HG03342 (cell line): ENCODE measurements at regions not wholly inside any gene's neighbourhood (a gene's known extent, or its start where the extent isn't known, plus 50 kb on each side); places are given as distances from the start of the nearest gene placed in this dataset.
"Not testable (repeated sequence)": the region's sequence is repeated elsewhere in the genome, so short reads cannot be mapped to it uniquely, and the experiment has no call there.

Source experiments
- ATAC-seq: cut with Tn5 transposase; IDR thresholded peaks from one replicate; pipeline ENCODE4 v1.9.1; 2021; ENCODE audit warnings: mild to moderate bottlenecking, moderate library complexity; ENCODE audit not compliant: unreplicated experiment

DNA sequence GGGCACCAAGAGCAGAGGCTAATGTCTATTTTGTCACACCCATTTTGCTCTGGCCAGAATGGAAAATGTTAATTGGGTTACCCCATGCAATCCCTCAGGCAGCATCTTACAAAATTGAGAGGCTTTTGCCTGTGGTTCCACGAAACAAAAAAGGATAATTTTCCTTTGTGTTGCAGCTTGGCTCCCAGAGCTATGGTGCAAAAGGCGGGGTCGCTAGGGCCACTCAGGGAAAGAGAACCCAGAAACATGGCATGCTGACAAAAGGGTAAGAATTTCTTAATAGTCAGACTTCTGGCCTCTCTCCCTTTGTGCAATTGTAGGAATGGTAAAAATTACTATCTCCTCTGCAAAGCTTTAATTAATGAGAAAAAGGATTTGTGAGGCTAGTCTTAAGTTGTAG is 119.6 kb upstream of the BANK1 start:
- ATAC-seq: no peak

DNA sequence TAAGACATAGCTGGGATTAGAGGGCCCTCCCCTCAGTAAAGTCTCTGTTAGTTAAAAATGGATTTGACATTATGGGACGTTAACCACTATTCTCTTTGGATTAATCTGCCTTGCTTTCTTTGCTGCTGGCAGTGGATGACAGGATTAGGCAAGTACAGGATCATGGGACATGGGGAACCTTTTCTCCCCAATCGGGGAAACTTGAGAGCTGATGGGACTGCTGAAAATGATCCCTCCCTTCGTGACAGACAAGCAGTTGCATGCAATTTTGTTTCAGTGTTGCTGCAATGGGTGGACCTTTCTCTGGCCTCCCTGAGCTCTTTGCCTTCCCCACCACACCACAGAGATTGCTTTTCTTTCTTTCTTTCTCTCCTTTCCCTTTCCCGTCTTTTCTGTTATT is 120.2 kb upstream of the BANK1 start:
- no peak for ATAC-seq

DNA sequence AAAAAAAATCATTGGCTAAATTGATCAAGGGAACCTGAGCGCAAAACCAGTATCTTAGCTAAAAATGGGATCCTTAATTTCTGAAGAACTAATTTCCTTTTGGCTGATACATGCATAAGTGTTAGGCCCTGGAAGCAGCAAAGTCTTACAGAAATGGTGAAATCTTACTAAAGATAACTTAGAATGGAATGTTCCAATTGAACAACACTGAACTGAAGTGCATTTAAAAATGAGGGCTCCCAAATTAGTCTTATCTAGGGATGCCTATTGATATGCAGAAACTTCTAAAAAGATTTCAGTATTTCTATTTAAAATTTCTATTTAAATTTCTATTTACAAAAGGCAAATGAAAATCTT is 120.7 kb upstream of the BANK1 start:
- no peak for ATAC-seq

DNA sequence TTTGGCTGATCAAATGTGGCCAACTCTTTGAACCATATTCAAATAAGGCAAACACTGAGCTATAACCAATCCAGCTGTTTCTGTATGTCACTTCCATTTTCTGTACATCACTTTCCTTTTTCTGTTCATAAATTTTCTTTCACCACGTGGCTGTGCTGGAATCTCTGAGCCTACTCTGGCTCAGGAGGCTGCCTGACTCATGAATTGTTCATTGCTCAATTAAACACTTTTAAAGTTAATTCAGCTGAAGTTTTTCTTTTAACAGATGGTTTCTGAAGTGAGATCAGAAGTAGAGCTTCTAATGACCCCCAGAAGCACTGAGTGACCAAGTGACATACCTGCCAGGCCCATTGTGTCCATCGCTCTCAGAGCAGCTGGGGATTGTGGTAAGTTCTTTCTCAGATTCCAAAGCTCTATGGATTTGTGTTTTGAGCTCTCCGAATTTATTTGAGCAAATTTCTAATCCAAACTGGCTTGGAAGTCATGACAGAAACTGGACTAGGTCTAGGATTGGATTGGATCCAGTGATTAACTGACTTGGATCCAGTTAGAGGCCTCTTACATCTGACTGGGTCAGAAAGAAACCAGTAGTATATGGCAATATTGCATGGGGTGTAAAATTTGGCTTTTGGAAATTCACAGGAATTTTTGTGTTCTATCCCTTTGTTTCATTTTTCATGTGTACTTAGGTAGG is 121.2 kb upstream of the BANK1 start:
- ATAC-seq: no peak

DNA sequence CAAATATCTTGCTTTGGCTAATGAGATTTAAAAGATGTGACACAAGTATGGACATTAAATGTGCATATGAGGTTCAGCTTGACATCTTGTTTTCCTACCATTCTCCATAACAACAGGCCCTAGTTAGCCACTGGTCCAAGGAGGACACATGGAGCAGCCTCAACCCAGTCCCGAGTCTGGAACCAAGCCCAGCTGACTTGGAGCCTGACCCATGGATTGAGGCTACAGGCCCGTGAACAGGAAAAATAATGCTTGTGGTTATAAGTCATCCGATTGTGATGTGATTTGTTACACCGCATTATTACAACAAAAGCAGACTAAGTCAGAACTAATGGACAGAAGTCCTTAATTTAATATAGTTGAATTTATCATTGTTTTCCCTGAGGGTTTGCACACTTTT is 123.2 kb upstream of the BANK1 start:
- ATAC-seq: no peak

DNA sequence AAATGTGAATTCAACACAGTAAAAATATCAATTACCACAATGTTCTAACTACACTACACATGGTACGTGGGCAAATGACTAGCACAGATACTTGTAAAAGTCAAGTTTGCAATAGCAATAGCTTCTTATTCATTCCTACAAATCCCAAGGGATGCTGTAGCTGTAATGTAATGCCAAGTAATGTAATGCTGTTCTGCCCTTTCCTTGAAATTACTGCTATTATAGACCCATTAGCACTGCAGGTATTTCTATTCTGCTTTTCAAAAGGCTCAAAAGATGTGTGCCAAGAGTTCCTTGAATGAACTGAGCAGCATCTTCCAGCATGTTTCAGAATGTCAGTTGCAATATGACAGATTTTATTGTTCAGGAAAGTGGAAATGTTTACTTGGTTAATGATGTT is 129.9 kb upstream of the BANK1 start:
- ATAC-seq: no peak

DNA sequence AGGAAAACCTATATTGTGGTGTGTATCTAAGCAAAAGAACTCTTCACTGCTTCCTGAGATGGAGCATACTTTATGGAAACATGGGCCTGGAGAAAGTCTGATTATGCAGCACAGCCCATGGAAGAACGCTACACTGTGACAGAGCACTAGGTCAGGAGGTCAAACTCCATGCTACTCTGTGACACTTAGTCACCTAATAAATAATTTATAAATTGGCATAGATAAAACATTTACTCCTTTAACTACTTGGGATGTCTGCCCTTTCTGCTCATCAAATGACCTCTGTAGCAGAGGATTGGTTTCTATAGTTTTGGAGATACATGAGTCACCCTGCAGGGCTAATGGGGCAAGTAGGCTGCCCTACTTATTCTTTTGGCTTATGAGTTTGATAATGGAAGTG is 134.7 kb upstream of the BANK1 start:
- no peak for ATAC-seq

DNA sequence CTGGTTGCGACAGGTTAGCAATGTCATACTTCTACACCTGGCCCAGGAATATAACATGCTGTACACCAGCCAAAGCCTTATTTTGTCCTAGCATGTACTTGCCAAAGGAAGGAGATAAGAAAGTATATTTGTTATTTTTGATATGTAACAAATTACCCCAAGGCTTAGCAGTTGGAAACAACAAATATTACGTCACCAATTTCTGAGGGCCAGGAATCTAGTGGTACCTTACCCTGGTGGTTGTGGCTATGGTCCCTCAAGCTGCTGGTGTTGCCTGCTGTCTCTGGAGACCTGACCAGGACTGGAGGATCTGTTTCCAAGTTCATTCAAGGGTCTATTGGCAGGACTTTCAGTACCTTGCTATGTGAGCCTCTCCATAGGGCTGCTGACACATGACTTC is 135.5 kb upstream of the BANK1 start:
- ATAC-seq: no peak

DNA sequence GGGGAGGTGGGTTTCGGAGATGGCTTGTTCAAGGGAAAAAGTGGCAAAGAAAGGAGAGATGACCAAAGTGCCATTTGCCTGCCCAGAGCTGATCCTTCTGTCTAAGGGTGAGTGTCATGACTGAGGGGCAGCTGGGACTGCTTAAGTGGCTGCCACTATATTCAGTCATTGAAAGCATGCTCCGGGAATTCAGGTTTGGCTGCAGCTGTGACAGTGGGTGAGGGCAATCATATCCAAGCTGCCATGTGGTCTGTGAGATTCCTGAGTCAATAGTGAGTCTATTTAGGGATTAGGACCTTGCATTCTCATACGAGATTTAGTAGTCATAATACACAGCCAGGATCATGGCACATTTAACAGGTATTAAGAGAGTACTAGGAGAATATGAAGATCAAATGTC is 138.8 kb upstream of the BANK1 start:
- ATAC-seq: no peak

DNA sequence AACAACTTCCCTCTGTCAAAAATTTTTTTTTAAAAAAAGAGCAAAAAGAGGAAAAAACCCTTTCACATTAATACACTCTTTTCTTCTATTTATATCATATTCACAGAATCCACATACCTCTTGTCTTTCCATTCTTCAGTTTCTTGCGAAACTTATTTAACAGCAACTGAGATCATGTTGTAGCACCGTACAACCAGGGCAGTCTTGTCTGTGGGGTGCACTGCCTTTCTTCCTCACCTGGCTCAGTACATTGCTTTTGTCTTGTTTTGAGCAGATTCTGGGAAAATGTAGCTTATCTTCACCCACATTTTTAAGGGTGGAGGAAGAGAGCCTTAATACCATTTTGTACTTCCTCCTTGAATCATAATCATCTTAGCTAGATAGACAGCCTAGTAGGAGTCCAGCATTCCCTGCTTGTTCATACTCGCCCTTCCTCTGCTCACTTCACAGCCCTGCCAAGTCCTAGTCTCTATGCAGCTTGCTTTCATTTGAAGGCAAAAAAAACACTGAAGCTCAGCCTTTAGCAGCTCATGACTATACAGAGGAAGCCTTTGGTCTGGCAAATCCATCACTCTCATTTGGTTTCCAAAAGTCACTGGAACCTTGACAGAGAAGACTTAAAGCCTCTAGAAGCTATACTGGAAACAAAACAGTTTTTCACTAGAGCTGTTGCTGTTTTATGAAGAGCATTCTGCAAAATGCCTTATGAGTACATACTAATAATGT is 140.6 kb upstream of the BANK1 start:
- no peak for ATAC-seq

DNA sequence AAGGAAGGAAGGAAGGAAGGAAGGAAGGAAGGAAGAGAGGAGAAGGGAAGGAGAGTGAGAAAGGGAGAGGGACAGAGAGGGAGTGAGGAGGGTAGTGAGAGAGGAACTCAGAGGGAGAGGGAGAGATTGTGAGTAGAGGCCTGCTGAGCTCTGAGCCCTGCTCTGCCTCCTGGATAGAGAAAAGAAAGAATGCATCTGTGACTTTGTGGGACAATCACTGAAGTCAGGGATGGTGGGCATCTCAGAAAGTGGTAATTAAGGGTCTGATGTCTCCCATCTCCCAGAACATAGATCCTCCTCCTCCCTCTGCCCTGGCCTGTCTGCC is 142.9 kb upstream of the BANK1 start:
- ATAC-seq: no peak

DNA sequence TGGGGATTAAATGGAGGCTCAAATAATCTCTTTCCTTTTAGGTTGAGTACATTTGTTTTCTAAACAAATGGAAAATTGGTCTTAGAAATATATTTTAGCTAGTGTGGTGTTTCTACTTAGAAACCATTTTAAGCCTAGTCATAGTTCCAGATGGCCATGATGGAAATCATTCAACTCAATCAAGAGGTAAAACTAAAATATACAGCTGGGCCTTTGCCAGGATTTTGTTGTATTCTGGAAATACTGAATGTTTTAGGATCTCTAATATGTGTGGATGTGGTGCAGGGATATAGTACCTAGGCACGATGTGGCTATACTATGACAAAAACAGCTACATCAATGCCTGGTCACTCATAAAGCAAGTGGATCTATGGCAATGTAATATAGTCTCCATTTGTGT is 146.0 kb upstream of the BANK1 start:
- ATAC-seq: no peak

DNA sequence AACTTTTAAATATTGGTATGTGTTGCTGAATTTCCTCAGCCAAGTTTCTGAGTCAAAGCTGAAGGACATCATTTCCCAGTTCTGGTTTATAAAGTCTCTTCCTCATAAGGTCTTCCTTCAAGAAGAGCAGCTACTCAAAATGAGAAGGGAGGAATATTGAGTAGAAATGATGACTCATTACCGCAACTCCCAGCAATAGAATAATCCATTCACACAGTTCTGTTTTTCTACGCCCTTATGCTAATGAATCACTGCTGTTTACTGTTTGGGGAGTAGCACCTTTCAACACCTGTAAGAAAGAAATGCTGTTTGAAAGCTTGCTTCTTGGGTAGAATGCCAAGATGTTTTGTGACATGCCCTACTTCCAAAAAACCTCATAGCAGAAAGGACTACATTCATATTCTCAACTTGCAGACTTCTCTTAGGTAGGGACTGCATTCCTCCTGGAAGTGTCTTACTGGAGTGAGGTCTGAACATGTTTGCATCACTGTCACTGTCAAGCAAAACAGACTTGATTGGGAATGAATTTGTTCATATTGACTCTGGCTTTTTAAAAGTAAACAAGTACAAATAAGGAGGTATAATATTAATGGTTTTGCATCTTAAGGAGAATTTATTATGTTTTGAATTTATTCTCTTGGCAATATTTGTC is 147.2 kb upstream of the BANK1 start:
- ATAC-seq: no peak

DNA sequence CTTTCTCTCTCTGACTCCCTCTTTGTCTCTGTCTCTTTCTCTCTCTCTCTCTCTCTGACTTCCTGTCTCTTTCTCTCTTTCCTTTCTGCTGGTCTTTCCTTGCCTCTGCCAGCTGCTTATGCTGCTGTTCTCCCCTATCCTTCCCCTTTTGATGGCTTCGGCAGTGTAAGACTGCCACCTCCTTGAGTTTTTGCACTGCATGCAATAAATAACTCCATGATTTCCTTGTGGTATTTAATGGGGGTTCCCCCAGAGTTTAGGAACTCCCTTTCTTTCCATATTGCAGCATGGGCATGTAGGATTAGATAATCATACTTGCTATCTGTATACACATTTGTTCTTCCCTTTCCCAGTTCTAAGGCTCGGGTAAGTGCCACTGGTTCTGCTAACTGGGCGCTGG is 157.8 kb upstream of the BANK1 start:
- not testable (repeated sequence) for ATAC-seq

DNA sequence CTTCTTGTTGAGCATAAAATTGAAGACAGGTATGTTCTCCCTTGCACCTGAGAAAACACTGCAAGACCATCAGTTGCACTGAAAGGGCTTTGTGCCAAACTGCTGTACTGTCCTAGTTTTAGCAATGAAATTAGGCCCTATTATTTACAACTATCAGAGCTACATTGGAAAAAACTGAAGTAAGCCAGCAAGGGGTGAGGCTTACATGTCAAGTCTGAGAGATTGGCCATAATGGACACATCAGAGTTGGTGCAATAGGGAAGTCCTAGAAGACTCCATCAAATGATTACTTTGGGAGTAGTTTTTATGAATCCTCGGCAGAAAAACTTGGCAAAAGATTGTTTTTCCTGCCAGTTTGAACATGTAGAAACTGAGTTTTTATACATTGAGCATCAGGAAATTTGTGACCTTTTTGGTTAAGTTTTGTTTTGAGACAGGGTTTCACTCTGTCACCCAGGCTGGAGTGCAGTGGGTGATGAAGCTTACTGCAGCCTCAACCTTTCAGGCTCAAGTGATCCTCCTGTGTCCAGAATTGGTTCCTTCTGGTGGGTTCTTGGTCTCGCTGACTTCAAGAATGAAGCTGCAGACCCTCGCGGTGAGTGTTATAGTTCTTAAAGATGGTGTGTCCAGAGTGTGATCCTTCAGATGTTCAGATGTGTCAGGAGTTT is 160.1 kb upstream of the BANK1 start:
- no peak for ATAC-seq

DNA sequence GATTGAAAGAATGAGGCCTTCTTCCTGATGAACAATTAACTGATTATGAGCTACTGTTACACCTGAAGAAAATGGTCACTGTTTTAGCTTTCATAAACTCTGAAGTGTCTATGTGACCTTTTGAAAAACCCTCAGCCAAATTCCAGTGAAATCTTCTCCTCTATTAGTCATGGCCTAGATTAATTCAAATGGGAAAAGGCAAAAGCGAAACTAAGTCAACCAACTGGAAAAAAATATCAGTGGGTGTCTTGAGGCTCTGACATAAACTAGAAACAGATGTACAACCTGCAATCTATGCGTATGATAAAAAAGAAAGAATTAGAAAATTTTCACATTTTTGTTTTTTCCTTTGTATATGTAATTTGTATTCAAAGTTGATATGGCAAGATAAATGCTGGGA is 169.4 kb upstream of the BANK1 start:
- ATAC-seq: no peak

DNA sequence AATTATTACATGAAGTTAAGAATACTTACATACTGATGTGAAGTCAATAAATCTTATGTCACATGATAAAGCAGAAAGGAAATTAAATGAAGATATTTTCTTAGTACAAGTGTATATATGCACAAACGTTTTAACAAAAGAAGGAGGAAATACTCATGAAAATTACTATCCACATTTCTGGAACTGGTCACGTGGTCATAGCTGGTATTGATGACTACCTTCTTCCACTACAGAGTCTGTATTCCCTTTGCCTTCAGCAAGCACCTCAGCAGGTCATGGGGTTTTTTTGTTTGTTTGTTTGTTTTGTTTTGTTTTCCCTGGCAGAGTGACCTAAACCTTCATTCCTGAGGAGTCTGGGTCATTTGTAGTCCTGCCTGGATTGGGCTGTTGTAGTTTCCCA is 174.9 kb upstream of the BANK1 start:
- ATAC-seq: no peak

DNA sequence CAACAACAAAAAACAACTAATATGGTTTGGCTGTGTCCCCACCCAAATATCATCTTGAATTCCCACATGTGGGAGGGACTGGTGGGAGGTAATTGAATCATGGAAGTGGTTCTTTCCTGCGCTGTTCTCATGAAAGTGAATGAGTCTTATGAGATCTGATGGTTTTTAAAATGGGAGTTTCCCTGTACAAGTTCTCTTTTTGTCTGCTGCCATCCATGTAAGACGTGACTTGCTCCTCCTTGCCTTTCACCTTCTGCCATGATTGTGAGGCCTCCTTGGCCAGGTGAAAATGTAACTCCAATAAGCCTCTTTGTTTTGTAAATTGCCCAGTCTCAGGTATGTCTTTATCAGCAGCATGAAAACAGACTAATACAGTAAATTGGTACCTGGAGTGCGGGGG is 183.5 kb upstream of the BANK1 start:
- not testable (repeated sequence) for ATAC-seq

DNA sequence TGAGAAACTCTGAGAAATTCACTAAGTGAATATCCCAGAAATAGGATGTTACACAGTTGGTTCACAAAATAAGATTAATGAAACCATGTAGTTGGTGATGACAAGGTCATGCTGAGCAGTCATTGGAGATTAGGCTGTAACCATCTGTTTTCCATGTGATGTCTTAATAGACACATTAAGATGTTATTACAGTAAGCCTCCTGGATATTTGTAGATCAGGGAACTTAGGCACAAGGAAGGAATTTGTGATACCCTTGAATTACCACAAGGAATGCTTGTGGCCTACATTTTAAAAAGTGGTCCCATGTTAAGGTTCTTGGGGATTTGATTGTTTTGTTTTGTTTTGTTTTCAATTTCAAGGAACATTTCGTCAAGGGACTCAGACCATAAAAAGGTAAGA is 185.6 kb upstream of the BANK1 start:
- no peak for ATAC-seq

DNA sequence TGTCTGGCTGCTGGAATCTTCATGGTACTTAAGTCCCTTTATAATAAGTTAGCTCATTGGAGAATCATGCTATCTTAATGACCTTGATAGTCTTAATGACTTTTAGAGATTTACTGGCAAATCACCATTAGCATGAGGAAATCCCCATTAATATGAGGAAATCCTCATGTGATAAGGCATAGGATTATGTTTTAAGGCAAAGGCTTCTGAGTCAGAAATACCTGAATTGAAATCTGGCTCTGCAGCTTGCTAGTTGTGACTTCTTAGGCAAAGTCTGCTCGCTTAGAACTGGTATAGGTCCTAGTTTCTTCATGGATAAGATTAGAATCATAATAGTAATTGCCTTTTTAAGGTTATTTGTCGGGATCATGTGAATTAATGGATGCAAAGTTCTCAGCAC is 190.2 kb upstream of the BANK1 start:
- no peak for ATAC-seq

DNA sequence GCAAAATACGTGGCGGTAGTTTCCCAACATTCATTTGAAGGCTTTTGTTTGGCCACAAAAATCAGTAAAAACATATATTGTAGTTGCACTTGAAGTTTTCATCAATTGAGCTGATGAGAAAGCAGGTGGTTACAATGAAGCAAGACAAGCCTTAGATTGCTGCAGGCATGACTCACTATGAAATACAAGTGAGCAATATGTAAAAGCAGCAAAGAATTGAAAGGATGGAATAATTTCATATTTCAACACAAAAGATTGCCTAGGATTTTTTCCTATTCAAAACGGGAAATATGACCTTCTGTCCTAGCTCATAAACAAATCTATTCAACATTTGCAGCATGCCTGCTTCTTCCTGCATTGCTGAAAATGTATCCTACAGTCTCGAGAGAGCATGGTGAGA is 190.9 kb upstream of the BANK1 start:
- no peak for ATAC-seq
